Vagina (tissue), 2 donors: ENCODE measurements at regions not wholly inside any gene's neighbourhood (a gene's known extent, or its start where the extent isn't known, plus 50 kb on each side); places are given as distances from the start of the nearest gene placed in this dataset.

Source experiments
- POLR2A ChIP-seq, 2 donors: fragments of 450-650 bp; IDR thresholded peaks; one replicate each; pipeline ENCODE4 v1.6.1; 2017; ENCODE audit warnings: antibody characterized with exemption in 2 of 2, mild to moderate bottlenecking in 2 of 2, moderate library complexity in 2 of 2
- POLR2AphosphoS5 ChIP-seq, 2 donors: sonication (generic); formaldehyde crosslinking; IDR thresholded peaks; one replicate each; pipeline ENCODE4 v1.9.0; 2017; ENCODE audit warnings: antibody characterized with exemption in 2 of 2, mild to moderate bottlenecking in 2 of 2, low read depth in 1 of 2; ENCODE audit not compliant: insufficient read depth in 1 of 2
- TF ChIP-seq, protein P1 (sequence below), 3 experiments: fragments of 450-650 bp in 2 of 3; fragments of 200-600 bp in 1 of 3; sonication (generic) in 1 of 3; IDR thresholded peaks; one replicate each; pipeline ENCODE4 v1.5.1; 2017 to 2019; ENCODE audit warnings: antibody characterized with exemption in 3 of 3, mild to moderate bottlenecking in 2 of 3, moderate library complexity in 2 of 3

DNA sequence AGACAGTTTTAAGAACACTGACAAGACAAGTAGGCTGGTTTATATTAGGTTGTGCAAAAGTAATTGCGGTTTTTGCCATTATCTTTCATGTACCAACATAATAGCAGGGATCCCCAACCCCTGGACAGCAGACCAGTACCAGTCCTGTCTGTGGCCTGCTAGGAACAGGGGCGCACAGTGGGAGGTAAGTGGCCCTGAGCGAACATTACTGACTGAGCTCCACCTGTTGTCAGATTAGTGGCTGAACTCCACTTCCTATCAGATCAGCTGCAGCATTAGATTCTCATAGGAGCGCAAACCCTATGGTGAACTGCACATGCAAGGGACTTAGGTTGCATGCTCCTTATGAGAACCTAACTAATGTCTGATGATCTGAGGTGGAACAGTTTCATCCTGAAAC is 921.9 kb downstream of the CCDC85A start:
- TF ChIP-seq POLR2A (IDR thresholded peaks at IDR 0.05) (no peak), POLR2AphosphoS5 (IDR thresholded peaks at IDR 0.05; ENCODE audit: insufficient read depth in 1 of 2, low read depth in 1 of 2) (no peak)
- TF ChIP-seq, protein P1, sequence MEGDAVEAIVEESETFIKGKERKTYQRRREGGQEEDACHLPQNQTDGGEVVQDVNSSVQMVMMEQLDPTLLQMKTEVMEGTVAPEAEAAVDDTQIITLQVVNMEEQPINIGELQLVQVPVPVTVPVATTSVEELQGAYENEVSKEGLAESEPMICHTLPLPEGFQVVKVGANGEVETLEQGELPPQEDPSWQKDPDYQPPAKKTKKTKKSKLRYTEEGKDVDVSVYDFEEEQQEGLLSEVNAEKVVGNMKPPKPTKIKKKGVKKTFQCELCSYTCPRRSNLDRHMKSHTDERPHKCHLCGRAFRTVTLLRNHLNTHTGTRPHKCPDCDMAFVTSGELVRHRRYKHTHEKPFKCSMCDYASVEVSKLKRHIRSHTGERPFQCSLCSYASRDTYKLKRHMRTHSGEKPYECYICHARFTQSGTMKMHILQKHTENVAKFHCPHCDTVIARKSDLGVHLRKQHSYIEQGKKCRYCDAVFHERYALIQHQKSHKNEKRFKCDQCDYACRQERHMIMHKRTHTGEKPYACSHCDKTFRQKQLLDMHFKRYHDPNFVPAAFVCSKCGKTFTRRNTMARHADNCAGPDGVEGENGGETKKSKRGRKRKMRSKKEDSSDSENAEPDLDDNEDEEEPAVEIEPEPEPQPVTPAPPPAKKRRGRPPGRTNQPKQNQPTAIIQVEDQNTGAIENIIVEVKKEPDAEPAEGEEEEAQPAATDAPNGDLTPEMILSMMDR (IDR thresholded peaks at IDR 0.05) = no peak
